ENCODE measurements at regions not wholly inside any gene's neighbourhood (a gene's known extent, or its start where the extent isn't known, plus 50 kb on each side); places are given as distances from the start of the nearest gene placed in this dataset.
A peak's percentile ranks its signal among the peaks of the same experiment; 100 is the strongest.

GRCh38 chr17:77485089-77485833 is 344.5 kb downstream of the SEC14L1 start:
- peaks cover 71% of the 10 kb centered on the region for H3K36me3 ChIP-seq
- H3K9me3 ChIP-seq, result no peaks in the 10 kb centered on the region
- no peaks in the 10 kb centered on the region for H3K27me3 ChIP-seq
- no peak for DNase-seq
- H3K4me3 ChIP-seq, result no peak overlapping the region

GRCh38 chr17:77487211-77487629 is 346.5 kb downstream of the SEC14L1 start:
- Histone ChIP-seq H3K9me3 (no peaks in the 10 kb centered on the region), H3K36me3 (peaks cover 73% of the 10 kb centered on the region), H3K27me3 (no peaks in the 10 kb centered on the region), H3K4me3 (no peak overlapping the region)
- no peak for DNase-seq

GRCh38 chr17:77487677-77488530 is 347.1 kb downstream of the SEC14L1 start:
- no peak overlapping the region for H3K4me3 ChIP-seq
- H3K36me3 ChIP-seq, result peaks cover 73% of the 10 kb centered on the region
- no peaks in the 10 kb centered on the region for H3K9me3 ChIP-seq
- no peaks in the 10 kb centered on the region for H3K27me3 ChIP-seq
- DNase-seq, result no peak

- Histone ChIP-seq H3K27me3 (no peaks in the 10 kb centered on the region), H3K4me3 (no peak overlapping the region), H3K9me3 (no peaks in the 10 kb centered on the region), H3K36me3 (peaks cover 73% of the 10 kb centered on the region)
- DNase-seq, result no peak
These were observed 347.9 kb downstream of the SEC14L1 start for GRCh38 chr17:77488531-77489238.

- DNase-seq, result no peak
- Histone ChIP-seq H3K27me3 (no peaks in the 10 kb centered on the region), H3K36me3 (peaks cover 75% of the 10 kb centered on the region), H3K9me3 (no peaks in the 10 kb centered on the region), H3K4me3 (no peak overlapping the region)
These were observed 348.6 kb downstream of the SEC14L1 start for GRCh38 chr17:77489239-77489892.

- DNase-seq, result peak; percentile 96
- Histone ChIP-seq H3K27me3 (no peaks in the 10 kb centered on the region), H3K4me3 (no peak overlapping the region), H3K9me3 (no peaks in the 10 kb centered on the region), H3K36me3 (peaks cover 80% of the 10 kb centered on the region)
These were observed 349.1 kb downstream of the SEC14L1 start for GRCh38 chr17:77489893-77490255.

GRCh38 chr17:77490361-77491183 is 349.8 kb downstream of the SEC14L1 start:
- no peaks in the 10 kb centered on the region for H3K9me3 ChIP-seq
- no peaks in the 10 kb centered on the region for H3K27me3 ChIP-seq
- H3K4me3 ChIP-seq, result no peak overlapping the region
- peaks cover 86% of the 10 kb centered on the region for H3K36me3 ChIP-seq
- no peak for DNase-seq

- H3K27me3 ChIP-seq, result no peaks in the 10 kb centered on the region
- peaks cover 91% of the 10 kb centered on the region for H3K36me3 ChIP-seq
- no peak overlapping the region for H3K4me3 ChIP-seq
- no peak for DNase-seq
- no peaks in the 10 kb centered on the region for H3K9me3 ChIP-seq
These were observed 351.2 kb downstream of the SEC14L1 start for GRCh38 chr17:77491921-77492445.

GRCh38 chr17:77492446-77493237 is 351.9 kb downstream of the SEC14L1 start:
- H3K36me3 ChIP-seq, result peaks cover 93% of the 10 kb centered on the region

GRCh38 chr17:77493238-77493820 is 352.6 kb downstream of the SEC14L1 start:
- no peak for DNase-seq
- H3K27me3 ChIP-seq, result no peaks in the 10 kb centered on the region
- peaks cover 90% of the 10 kb centered on the region for H3K36me3 ChIP-seq
- no peaks in the 10 kb centered on the region for H3K9me3 ChIP-seq
- H3K4me3 ChIP-seq, result no peak overlapping the region

More at GRCh38 chr17:77492446-77493237, 351.9 kb downstream of the SEC14L1 start:
- no peaks in the 10 kb centered on the region for H3K27me3 ChIP-seq
- DNase-seq, result no peak
- no peaks in the 10 kb centered on the region for H3K9me3 ChIP-seq
- H3K4me3 ChIP-seq, result no peak overlapping the region

- Histone ChIP-seq H3K4me3 (no peak overlapping the region), H3K9me3 (no peaks in the 10 kb centered on the region), H3K27me3 (no peaks in the 10 kb centered on the region), H3K36me3 (peaks cover 87% of the 10 kb centered on the region)
- no peak for DNase-seq
These were observed 353.3 kb downstream of the SEC14L1 start for GRCh38 chr17:77493901-77494663.

GRCh38 chr17:77494664-77495435 is 354.1 kb downstream of the SEC14L1 start:
- peak; percentile 63 for DNase-seq
- Histone ChIP-seq H3K4me3 (no peak overlapping the region), H3K36me3 (peaks cover 90% of the 10 kb centered on the region), H3K27me3 (no peaks in the 10 kb centered on the region), H3K9me3 (no peaks in the 10 kb centered on the region)

GRCh38 chr17:77495575-77495974 is 354.8 kb downstream of the SEC14L1 start:
- H3K36me3 ChIP-seq, result peaks cover 91% of the 10 kb centered on the region
- H3K9me3 ChIP-seq, result no peaks in the 10 kb centered on the region
- H3K4me3 ChIP-seq, result no peak overlapping the region
- DNase-seq, result no peak
- H3K27me3 ChIP-seq, result no peaks in the 10 kb centered on the region

Measured in MG63 (cell line).